ENCODE measurements at regions not wholly inside any gene's neighbourhood (a gene's known extent, or its start where the extent isn't known, plus 50 kb on each side); places are given as distances from the start of the nearest gene placed in this dataset.

DNA sequence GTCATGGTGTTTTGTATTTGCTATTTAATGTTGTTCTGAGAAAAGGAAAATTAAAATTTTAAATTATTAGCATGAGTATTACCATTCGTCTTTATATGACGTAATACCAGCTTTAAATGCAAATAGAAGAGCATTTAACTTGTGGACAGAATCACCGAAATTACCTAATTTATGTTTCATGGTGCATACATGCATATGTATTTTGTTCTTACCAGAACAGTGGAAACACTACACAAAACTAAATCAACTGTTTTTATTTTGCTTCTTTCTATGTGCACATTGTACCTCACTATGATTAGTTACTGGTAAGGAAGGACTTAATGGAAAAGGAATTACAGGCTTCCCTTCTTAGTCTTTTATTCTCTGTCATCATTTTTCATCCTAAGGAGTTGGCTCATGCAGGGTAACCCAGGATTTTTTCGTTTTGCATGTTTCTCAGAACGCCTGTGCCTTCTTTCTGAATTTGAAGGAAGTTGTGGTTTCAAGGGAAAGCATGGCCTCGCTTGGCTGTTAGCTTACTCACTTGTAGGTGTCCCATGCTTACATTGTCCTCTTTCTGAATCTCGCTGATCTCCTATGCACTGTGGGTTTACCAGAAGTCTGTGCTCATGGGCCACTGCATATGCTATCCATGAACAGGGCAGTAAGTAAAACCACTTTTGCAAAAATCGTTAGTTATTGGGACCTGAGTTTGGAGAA, 300.0 kb upstream of the PUDP start:
- Histone ChIP-seq H3K4me3 (no peak overlapping the region), H3K9me3 (no peaks in the 10 kb centered on the region), H3K27me3 (no peaks in the 10 kb centered on the region), H3K36me3 (no peaks in the 10 kb centered on the region), H3K27ac (no peak overlapping the region), H3K4me1 (no peaks in the 10 kb centered on the region)
- no peak for TF ChIP-seq EP300 (IDR thresholded peaks at IDR 0.05)
- TF ChIP-seq POLR2AphosphoS5 (IDR thresholded peaks at IDR 0.05), result no peak
- TF ChIP-seq, protein P1, sequence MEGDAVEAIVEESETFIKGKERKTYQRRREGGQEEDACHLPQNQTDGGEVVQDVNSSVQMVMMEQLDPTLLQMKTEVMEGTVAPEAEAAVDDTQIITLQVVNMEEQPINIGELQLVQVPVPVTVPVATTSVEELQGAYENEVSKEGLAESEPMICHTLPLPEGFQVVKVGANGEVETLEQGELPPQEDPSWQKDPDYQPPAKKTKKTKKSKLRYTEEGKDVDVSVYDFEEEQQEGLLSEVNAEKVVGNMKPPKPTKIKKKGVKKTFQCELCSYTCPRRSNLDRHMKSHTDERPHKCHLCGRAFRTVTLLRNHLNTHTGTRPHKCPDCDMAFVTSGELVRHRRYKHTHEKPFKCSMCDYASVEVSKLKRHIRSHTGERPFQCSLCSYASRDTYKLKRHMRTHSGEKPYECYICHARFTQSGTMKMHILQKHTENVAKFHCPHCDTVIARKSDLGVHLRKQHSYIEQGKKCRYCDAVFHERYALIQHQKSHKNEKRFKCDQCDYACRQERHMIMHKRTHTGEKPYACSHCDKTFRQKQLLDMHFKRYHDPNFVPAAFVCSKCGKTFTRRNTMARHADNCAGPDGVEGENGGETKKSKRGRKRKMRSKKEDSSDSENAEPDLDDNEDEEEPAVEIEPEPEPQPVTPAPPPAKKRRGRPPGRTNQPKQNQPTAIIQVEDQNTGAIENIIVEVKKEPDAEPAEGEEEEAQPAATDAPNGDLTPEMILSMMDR (IDR thresholded peaks at IDR 0.05), result no peak
- TF ChIP-seq POLR2A (IDR thresholded peaks at IDR 0.05), result no peak
- no peak for DNase-seq
- ATAC-seq (ENCODE audit: low FRiP score in 2 of 2), result no peak
- WGBS, 2 donors, result 71 to 84% methylated on average over 8 of the region's 8 CpGs

DNA sequence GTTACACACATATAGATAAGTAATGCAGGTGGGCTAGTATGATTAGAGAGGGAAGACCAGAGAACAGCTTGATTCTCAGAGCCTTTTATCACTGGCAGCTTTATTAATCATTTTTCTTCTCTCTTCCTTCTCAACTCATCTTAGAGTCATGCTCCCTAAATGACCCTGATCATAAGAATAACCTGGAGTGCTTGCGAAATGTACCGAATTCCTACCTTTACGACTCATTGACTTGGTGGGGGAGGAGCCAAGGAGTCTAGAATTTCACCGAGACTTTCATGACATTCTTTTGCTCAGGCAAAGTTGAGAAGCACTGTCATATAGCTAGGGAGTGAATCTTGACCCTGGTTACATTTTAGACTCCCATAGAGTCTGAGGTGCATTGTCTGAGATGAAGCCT, 298.9 kb upstream of the PUDP start:
- H3K4me1 ChIP-seq, result no peaks in the 10 kb centered on the region
- H3K27ac ChIP-seq, result no peak overlapping the region
- ATAC-seq (ENCODE audit: low FRiP score in 2 of 2) (no peak), DNase-seq (no peak)
- no peaks in the 10 kb centered on the region for H3K36me3 ChIP-seq
- H3K9me3 ChIP-seq, result no peaks in the 10 kb centered on the region
- no peak overlapping the region for H3K4me3 ChIP-seq
- 73 to 80% methylated on average over 4 of the region's 4 CpGs for WGBS, 2 donors
- no peaks in the 10 kb centered on the region for H3K27me3 ChIP-seq
- TF ChIP-seq EP300 (IDR thresholded peaks at IDR 0.05) (no peak), POLR2AphosphoS5 (IDR thresholded peaks at IDR 0.05) (no peak), POLR2A (IDR thresholded peaks at IDR 0.05) (no peak)
- TF ChIP-seq, protein P1 (IDR thresholded peaks at IDR 0.05), result no peak

DNA sequence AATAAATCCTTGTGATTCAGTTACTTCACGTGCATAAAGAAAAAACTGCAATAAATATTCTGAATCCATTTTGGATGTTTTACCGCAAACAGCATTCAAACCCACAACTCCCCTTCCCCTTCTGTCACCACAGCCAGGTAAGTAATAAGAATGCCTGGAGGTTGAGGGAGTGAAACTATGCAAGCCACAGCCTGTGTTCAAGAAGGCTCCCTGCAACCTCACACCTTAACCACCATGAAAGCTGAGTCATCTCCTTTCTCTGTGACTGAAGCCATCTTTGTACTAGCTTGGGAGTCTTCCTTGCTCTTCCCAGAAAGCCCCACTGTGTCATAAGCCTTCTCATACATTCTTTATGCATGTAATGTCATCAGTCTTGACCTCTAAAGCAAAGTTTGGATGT, 297.0 kb upstream of the PUDP start:
- TF ChIP-seq, protein P1 (IDR thresholded peaks at IDR 0.05), result no peak
- TF ChIP-seq EP300 (IDR thresholded peaks at IDR 0.05), result no peak
- TF ChIP-seq POLR2AphosphoS5 (IDR thresholded peaks at IDR 0.05), result no peak
- no peak for TF ChIP-seq POLR2A (IDR thresholded peaks at IDR 0.05)
- no peaks in the 10 kb centered on the region for H3K9me3 ChIP-seq
- no peaks in the 10 kb centered on the region for H3K4me1 ChIP-seq
- DNase-seq (no peak), ATAC-seq (ENCODE audit: low FRiP score in 2 of 2) (no peak)
- H3K27ac ChIP-seq, result no peak overlapping the region
- no peaks in the 10 kb centered on the region for H3K36me3 ChIP-seq
- H3K27me3 ChIP-seq, result no peaks in the 10 kb centered on the region
- H3K4me3 ChIP-seq, result no peak overlapping the region
- 80 to 92% methylated on average over 2 of the region's 2 CpGs for WGBS, 2 donors

DNA sequence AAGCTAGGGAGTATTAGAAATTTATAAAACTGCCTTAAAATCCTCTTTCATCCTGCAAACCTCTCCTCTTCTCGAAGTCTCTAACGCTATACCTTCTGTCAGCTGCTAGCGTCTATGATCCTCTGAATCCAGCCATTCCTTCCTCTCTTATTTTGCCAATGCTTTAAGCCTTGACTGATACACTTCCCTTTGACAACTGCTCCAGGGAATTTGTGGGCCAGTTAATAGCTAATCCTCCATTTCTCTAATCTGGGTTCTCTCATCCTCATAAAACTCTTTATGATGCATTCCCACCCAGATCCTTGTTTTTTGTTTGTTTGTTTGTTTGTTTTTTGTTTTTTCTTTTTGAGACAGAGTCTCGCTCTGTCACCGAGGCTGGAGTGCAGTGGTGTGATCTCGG, 293.6 kb upstream of the PUDP start:
- 94 to 95% methylated on average over 6 of the region's 6 CpGs for WGBS, 2 donors
- no peak for ATAC-seq (ENCODE audit: low FRiP score in 2 of 2)

More for the DNA sequence above, 293.6 kb upstream of the PUDP start:
- no peak for DNase-seq
- H3K36me3 ChIP-seq, result no peaks in the 10 kb centered on the region
- no peaks in the 10 kb centered on the region for H3K4me1 ChIP-seq
- no peak overlapping the region for H3K27ac ChIP-seq
- no peaks in the 10 kb centered on the region for H3K27me3 ChIP-seq
- H3K9me3 ChIP-seq, result no peaks in the 10 kb centered on the region
- TF ChIP-seq, protein P1 (IDR thresholded peaks at IDR 0.05), result no peak
- TF ChIP-seq POLR2A (IDR thresholded peaks at IDR 0.05) (no peak), POLR2AphosphoS5 (IDR thresholded peaks at IDR 0.05) (no peak), EP300 (IDR thresholded peaks at IDR 0.05) (no peak)
- H3K4me3 ChIP-seq, result no peak overlapping the region
